ENCODE measurements at regions not wholly inside any gene's neighbourhood (a gene's known extent, or its start where the extent isn't known, plus 50 kb on each side); places are given as distances from the start of the nearest gene placed in this dataset.

- DNase-seq (ENCODE audit: low read depth), result no peak
- no peak overlapping the region for H3K4me3 ChIP-seq (ENCODE audit: control insufficient read depth, low read depth, low read length)
- TF ChIP-seq CTCF (conservative IDR thresholded peaks at IDR 0.05; ENCODE audit: control insufficient read depth, insufficient read depth, low read depth, low read length), result no peak
Observed at GRCh38 chr2:16117021-16117700, 176.8 kb downstream of the MYCN start.

- no peak for TF ChIP-seq CTCF (conservative IDR thresholded peaks at IDR 0.05; ENCODE audit: control insufficient read depth, insufficient read depth, low read depth, low read length)
- no peak for DNase-seq (ENCODE audit: low read depth)
- no peak overlapping the region for H3K4me3 ChIP-seq (ENCODE audit: control insufficient read depth, low read depth, low read length)
Observed at GRCh38 chr2:16115881-16116830, 175.8 kb downstream of the MYCN start.

GRCh38 chr2:16115291-16115690 lies 174.9 kb downstream of the MYCN start:
- no peak overlapping the region for H3K4me3 ChIP-seq (ENCODE audit: control insufficient read depth, low read depth, low read length)
- TF ChIP-seq CTCF (conservative IDR thresholded peaks at IDR 0.05; ENCODE audit: control insufficient read depth, insufficient read depth, low read depth, low read length), result no peak
- no peak for DNase-seq (ENCODE audit: low read depth)

GRCh38 chr2:16114836-16115235 lies 174.5 kb downstream of the MYCN start:
- no peak for DNase-seq (ENCODE audit: low read depth)
- TF ChIP-seq CTCF (conservative IDR thresholded peaks at IDR 0.05; ENCODE audit: control insufficient read depth, insufficient read depth, low read depth, low read length), result no peak
- H3K4me3 ChIP-seq (ENCODE audit: control insufficient read depth, low read depth, low read length), result no peak overlapping the region

GRCh38 chr2:16114070-16114469 lies 173.7 kb downstream of the MYCN start:
- H3K4me3 ChIP-seq (ENCODE audit: control insufficient read depth, low read depth, low read length), result no peak overlapping the region
- no peak for TF ChIP-seq CTCF (conservative IDR thresholded peaks at IDR 0.05; ENCODE audit: control insufficient read depth, insufficient read depth, low read depth, low read length)
- DNase-seq (ENCODE audit: low read depth), result no peak

GRCh38 chr2:16113568-16113967 lies 173.2 kb downstream of the MYCN start:
- DNase-seq (ENCODE audit: low read depth), result no peak
- no peak for TF ChIP-seq CTCF (conservative IDR thresholded peaks at IDR 0.05; ENCODE audit: control insufficient read depth, insufficient read depth, low read depth, low read length)

More at GRCh38 chr2:16113568-16113967, 173.2 kb downstream of the MYCN start:
- no peak overlapping the region for H3K4me3 ChIP-seq (ENCODE audit: control insufficient read depth, low read depth, low read length)
